ENCODE measurements at regions not wholly inside any gene's neighbourhood (a gene's known extent, or its start where the extent isn't known, plus 50 kb on each side); places are given as distances from the start of the nearest gene placed in this dataset.

- H2AFZ ChIP-seq (ENCODE audit: low read length), result no peak overlapping the region
- no peak overlapping the region for H3K14ac ChIP-seq (ENCODE audit: low read length)
- no peak overlapping the region for H3K23ac ChIP-seq (ENCODE audit: low read depth, low read length, poor library complexity)
- no peaks in the 10 kb centered on the region for H3K36me3 ChIP-seq (replicated peaks in 1 of 2; ENCODE audit: control insufficient read depth in 2 of 2, insufficient read depth in 2 of 2, low read length in 2 of 2)
- no peak overlapping the region for H3K4ac ChIP-seq (ENCODE audit: low read length)
- no peak overlapping the region for H3K4me3 ChIP-seq (ENCODE audit: low read length in 2 of 2)
- no peaks in the 10 kb centered on the region for H3K9me3 ChIP-seq (replicated peaks in 1 of 2; ENCODE audit: control insufficient read depth in 2 of 2, insufficient read depth in 1 of 2, low read depth in 1 of 2, low read length in 2 of 2)
- H2BK5ac ChIP-seq (ENCODE audit: low read length), result no peak overlapping the region
- DNase-seq (ENCODE audit: low spot score), result no peak
- no peak overlapping the region for H3K4me2 ChIP-seq (ENCODE audit: insufficient read depth, low read length, poor library complexity, severe bottlenecking)
- no peak overlapping the region for H2AK5ac ChIP-seq (ENCODE audit: low read depth, low read length)
- H3K9ac ChIP-seq (ENCODE audit: low read depth, low read length, poor library complexity), result no peak overlapping the region
- H4K8ac ChIP-seq (ENCODE audit: low read depth, low read length), result no peak overlapping the region
- no peak overlapping the region for H4K91ac ChIP-seq (ENCODE audit: low read depth, low read length, poor library complexity)
- no peak overlapping the region for H2BK120ac ChIP-seq (ENCODE audit: low read depth, low read length)
- no peak overlapping the region for H2BK12ac ChIP-seq (ENCODE audit: low read length)
- peaks cover 3 to 4% of the 10 kb centered on the region in 2 donors for H3K4me1 ChIP-seq (ENCODE audit: control insufficient read depth in 2 of 2, insufficient read depth in 1 of 2, low read depth in 1 of 2, low read length in 2 of 2)
- H2BK15ac ChIP-seq (ENCODE audit: low read length), result no peak overlapping the region
- no peak overlapping the region for H3K27ac ChIP-seq (replicated peaks; ENCODE audit: low read length)
- H3K79me1 ChIP-seq (ENCODE audit: low read depth, low read length), result no peaks in the 10 kb centered on the region
- H3K27me3 ChIP-seq (ENCODE audit: control insufficient read depth in 3 of 3, insufficient read depth in 3 of 3, low read depth in 1 of 3, low read length in 3 of 3), result no peaks in the 10 kb centered on the region
- no peak overlapping the region for H3K18ac ChIP-seq (ENCODE audit: low read length)
Observed at GRCh38 chr15:36434177-36434576, 145.2 kb upstream of the CDIN1 start.

DNA sequence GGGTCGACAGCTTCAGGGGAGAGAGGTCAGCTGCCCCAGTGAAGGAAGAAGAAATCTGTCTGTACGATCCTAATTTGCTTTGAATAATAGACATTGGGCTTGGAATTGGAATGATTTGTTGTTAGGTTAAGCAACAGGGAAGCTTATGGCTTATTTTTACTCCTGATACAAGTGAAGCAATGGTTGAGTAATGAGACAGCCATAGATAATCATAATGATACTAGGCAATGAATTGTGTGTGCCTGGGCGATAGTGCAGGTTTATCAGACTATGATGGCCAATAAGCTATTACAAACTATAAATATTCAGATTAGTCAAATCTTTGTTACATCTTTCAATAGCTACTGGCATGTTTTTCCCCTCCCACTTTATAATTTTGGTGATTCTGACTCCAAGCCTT, 140.9 kb upstream of the CDIN1 start:
- no peak overlapping the region for H2BK15ac ChIP-seq (ENCODE audit: low read length)
- no peaks in the 10 kb centered on the region for H3K79me1 ChIP-seq (ENCODE audit: low read depth, low read length)
- no peak overlapping the region for H3K14ac ChIP-seq (ENCODE audit: low read length)
- no peak overlapping the region for H2AFZ ChIP-seq (ENCODE audit: low read length)
- H3K36me3 ChIP-seq (replicated peaks in 1 of 2; ENCODE audit: control insufficient read depth in 2 of 2, insufficient read depth in 2 of 2, low read length in 2 of 2), result no peaks in the 10 kb centered on the region
- no CpG with 5 or more reads among the region's 3 CpGs for WGBS, 2 donors (ENCODE audit: extremely low coverage in 2 of 2, insufficient read length in 2 of 2, insufficient replicate concordance in 1 of 2)
- no peak overlapping the region for H3K23ac ChIP-seq (ENCODE audit: low read depth, low read length, poor library complexity)
- H2AK5ac ChIP-seq (ENCODE audit: low read depth, low read length), result no peak overlapping the region
- peaks cover 0 to 6% of the 10 kb centered on the region in 2 donors for H3K4me1 ChIP-seq (ENCODE audit: control insufficient read depth in 2 of 2, insufficient read depth in 1 of 2, low read depth in 1 of 2, low read length in 2 of 2)
- H2BK120ac ChIP-seq (ENCODE audit: low read depth, low read length), result no peak overlapping the region
- no peak overlapping the region for H3K4me3 ChIP-seq (ENCODE audit: low read length in 2 of 2)
- no peak overlapping the region for H4K8ac ChIP-seq (ENCODE audit: low read depth, low read length)
- H3K27me3 ChIP-seq (ENCODE audit: control insufficient read depth in 3 of 3, insufficient read depth in 3 of 3, low read depth in 1 of 3, low read length in 3 of 3), result no peaks in the 10 kb centered on the region
- no peak overlapping the region for H2BK12ac ChIP-seq (ENCODE audit: low read length)
- H3K4me2 ChIP-seq (ENCODE audit: insufficient read depth, low read length, poor library complexity, severe bottlenecking), result no peak overlapping the region
- no peak overlapping the region for H4K91ac ChIP-seq (ENCODE audit: low read depth, low read length, poor library complexity)
- no peak overlapping the region for H3K27ac ChIP-seq (replicated peaks; ENCODE audit: low read length)
- no peak for DNase-seq (ENCODE audit: low spot score)
- H3K9me3 ChIP-seq (replicated peaks in 1 of 2; ENCODE audit: control insufficient read depth in 2 of 2, insufficient read depth in 1 of 2, low read depth in 1 of 2, low read length in 2 of 2), result no peaks in the 10 kb centered on the region
- H3K9ac ChIP-seq (ENCODE audit: low read depth, low read length, poor library complexity), result no peak overlapping the region
- H3K18ac ChIP-seq (ENCODE audit: low read length), result no peak overlapping the region
- no peak overlapping the region for H3K4ac ChIP-seq (ENCODE audit: low read length)
- H2BK5ac ChIP-seq (ENCODE audit: low read length), result no peak overlapping the region

DNA sequence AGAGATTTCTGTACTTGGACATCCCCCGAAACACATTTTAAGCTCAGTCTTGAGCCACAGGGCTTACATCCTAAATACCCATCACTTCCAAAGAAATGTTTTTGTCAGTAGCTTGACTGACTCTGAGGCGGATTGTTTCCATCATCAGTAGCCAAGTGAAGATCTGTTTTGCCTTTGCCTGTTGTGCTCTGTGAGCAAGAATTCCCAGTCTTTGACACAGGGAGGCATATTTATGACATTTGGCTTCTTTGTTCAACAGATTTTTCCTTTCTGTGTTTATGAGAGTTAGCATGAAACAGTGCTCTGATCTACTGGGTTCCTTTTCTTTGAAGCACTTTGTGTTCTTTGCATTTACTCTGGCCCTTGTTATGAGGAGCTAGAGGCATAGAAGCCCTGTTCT, 132.1 kb upstream of the CDIN1 start:
- no peak overlapping the region for H2BK12ac ChIP-seq (ENCODE audit: low read length)
- H3K27me3 ChIP-seq (ENCODE audit: control insufficient read depth in 3 of 3, insufficient read depth in 3 of 3, low read depth in 1 of 3, low read length in 3 of 3), result no peaks in the 10 kb centered on the region
- no peak overlapping the region for H3K27ac ChIP-seq (replicated peaks; ENCODE audit: low read length)
- WGBS, 2 donors (ENCODE audit: extremely low coverage in 2 of 2, insufficient read length in 2 of 2, insufficient replicate concordance in 1 of 2), result no CpG with 5 or more reads among the region's 2 CpGs
- no peaks in the 10 kb centered on the region for H3K79me1 ChIP-seq (ENCODE audit: low read depth, low read length)
- H3K36me3 ChIP-seq (replicated peaks in 1 of 2; ENCODE audit: control insufficient read depth in 2 of 2, insufficient read depth in 2 of 2, low read length in 2 of 2), result no peaks in the 10 kb centered on the region
- H3K23ac ChIP-seq (ENCODE audit: low read depth, low read length, poor library complexity), result no peak overlapping the region
- H2BK120ac ChIP-seq (ENCODE audit: low read depth, low read length), result no peak overlapping the region
- no peak overlapping the region for H2AFZ ChIP-seq (ENCODE audit: low read length)
- no peak overlapping the region for H3K4me2 ChIP-seq (ENCODE audit: insufficient read depth, low read length, poor library complexity, severe bottlenecking)
- no peak overlapping the region for H2BK5ac ChIP-seq (ENCODE audit: low read length)
- H2AK5ac ChIP-seq (ENCODE audit: low read depth, low read length), result no peak overlapping the region
- H4K91ac ChIP-seq (ENCODE audit: low read depth, low read length, poor library complexity), result no peak overlapping the region
- no peak overlapping the region for H3K4me3 ChIP-seq (ENCODE audit: low read length in 2 of 2)
- no peak for DNase-seq (ENCODE audit: low spot score)
- no peak overlapping the region for H3K9ac ChIP-seq (ENCODE audit: low read depth, low read length, poor library complexity)
- no peak overlapping the region for H3K14ac ChIP-seq (ENCODE audit: low read length)
- no peaks in the 10 kb centered on the region for H3K9me3 ChIP-seq (replicated peaks in 1 of 2; ENCODE audit: control insufficient read depth in 2 of 2, insufficient read depth in 1 of 2, low read depth in 1 of 2, low read length in 2 of 2)
- H3K18ac ChIP-seq (ENCODE audit: low read length), result no peak overlapping the region
- H4K8ac ChIP-seq (ENCODE audit: low read depth, low read length), result no peak overlapping the region
- no peak overlapping the region for H3K4ac ChIP-seq (ENCODE audit: low read length)
- no peaks in the 10 kb centered on the region for H3K4me1 ChIP-seq (ENCODE audit: control insufficient read depth in 2 of 2, insufficient read depth in 1 of 2, low read depth in 1 of 2, low read length in 2 of 2)
- H2BK15ac ChIP-seq (ENCODE audit: low read length), result no peak overlapping the region

DNA sequence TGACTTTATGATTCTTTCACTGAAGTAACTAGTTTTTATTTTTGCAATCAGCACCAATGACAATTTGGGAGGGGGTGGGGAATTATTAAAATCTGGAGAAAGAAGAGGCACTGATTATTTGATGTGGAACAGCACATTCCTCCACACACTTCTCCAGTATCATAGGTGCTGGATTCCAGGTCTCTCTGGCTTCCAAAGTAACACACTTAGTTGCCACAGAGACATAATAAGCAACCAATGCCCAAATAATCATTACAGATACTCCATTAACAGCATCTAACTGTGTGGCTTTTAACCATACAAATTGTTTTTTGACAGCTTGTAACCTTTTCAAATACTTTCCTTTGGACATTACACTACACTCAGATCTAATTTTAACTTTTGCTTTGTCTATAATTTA, 131.0 kb upstream of the CDIN1 start:
- no peak overlapping the region for H3K18ac ChIP-seq (ENCODE audit: low read length)
- no peaks in the 10 kb centered on the region for H3K79me1 ChIP-seq (ENCODE audit: low read depth, low read length)
- no peak overlapping the region for H2BK120ac ChIP-seq (ENCODE audit: low read depth, low read length)
- no peak overlapping the region for H2BK15ac ChIP-seq (ENCODE audit: low read length)
- H3K4me2 ChIP-seq (ENCODE audit: insufficient read depth, low read length, poor library complexity, severe bottlenecking), result no peak overlapping the region
- no peaks in the 10 kb centered on the region for H3K27me3 ChIP-seq (ENCODE audit: control insufficient read depth in 3 of 3, insufficient read depth in 3 of 3, low read depth in 1 of 3, low read length in 3 of 3)
- H2BK12ac ChIP-seq (ENCODE audit: low read length), result no peak overlapping the region
- no peak overlapping the region for H3K9ac ChIP-seq (ENCODE audit: low read depth, low read length, poor library complexity)
- H3K27ac ChIP-seq (replicated peaks; ENCODE audit: low read length), result no peak overlapping the region
- DNase-seq (ENCODE audit: low spot score), result no peak
- H3K14ac ChIP-seq (ENCODE audit: low read length), result no peak overlapping the region
- no peak overlapping the region for H3K4me3 ChIP-seq (ENCODE audit: low read length in 2 of 2)
- H3K23ac ChIP-seq (ENCODE audit: low read depth, low read length, poor library complexity), result no peak overlapping the region
- H4K91ac ChIP-seq (ENCODE audit: low read depth, low read length, poor library complexity), result no peak overlapping the region
- H2AFZ ChIP-seq (ENCODE audit: low read length), result no peak overlapping the region
- H2BK5ac ChIP-seq (ENCODE audit: low read length), result no peak overlapping the region
- no peaks in the 10 kb centered on the region for H3K4me1 ChIP-seq (ENCODE audit: control insufficient read depth in 2 of 2, insufficient read depth in 1 of 2, low read depth in 1 of 2, low read length in 2 of 2)
- H4K8ac ChIP-seq (ENCODE audit: low read depth, low read length), result no peak overlapping the region
- no peaks in the 10 kb centered on the region for H3K9me3 ChIP-seq (replicated peaks in 1 of 2; ENCODE audit: control insufficient read depth in 2 of 2, insufficient read depth in 1 of 2, low read depth in 1 of 2, low read length in 2 of 2)
- H3K36me3 ChIP-seq (replicated peaks in 1 of 2; ENCODE audit: control insufficient read depth in 2 of 2, insufficient read depth in 2 of 2, low read length in 2 of 2), result no peaks in the 10 kb centered on the region
- no peak overlapping the region for H2AK5ac ChIP-seq (ENCODE audit: low read depth, low read length)
- no peak overlapping the region for H3K4ac ChIP-seq (ENCODE audit: low read length)
